ENCODE measurements at regions not wholly inside any gene's neighbourhood (a gene's known extent, or its start where the extent isn't known, plus 50 kb on each side); places are given as distances from the start of the nearest gene placed in this dataset.

- in situ Hi-C loops (cut with MboI; ENCODE audit: low sequenced_read_pairs, unreplicated experiment): no loop called here
- no peak for DNase-seq (ENCODE audit: low spot score)
- TF ChIP-seq, protein P1, sequence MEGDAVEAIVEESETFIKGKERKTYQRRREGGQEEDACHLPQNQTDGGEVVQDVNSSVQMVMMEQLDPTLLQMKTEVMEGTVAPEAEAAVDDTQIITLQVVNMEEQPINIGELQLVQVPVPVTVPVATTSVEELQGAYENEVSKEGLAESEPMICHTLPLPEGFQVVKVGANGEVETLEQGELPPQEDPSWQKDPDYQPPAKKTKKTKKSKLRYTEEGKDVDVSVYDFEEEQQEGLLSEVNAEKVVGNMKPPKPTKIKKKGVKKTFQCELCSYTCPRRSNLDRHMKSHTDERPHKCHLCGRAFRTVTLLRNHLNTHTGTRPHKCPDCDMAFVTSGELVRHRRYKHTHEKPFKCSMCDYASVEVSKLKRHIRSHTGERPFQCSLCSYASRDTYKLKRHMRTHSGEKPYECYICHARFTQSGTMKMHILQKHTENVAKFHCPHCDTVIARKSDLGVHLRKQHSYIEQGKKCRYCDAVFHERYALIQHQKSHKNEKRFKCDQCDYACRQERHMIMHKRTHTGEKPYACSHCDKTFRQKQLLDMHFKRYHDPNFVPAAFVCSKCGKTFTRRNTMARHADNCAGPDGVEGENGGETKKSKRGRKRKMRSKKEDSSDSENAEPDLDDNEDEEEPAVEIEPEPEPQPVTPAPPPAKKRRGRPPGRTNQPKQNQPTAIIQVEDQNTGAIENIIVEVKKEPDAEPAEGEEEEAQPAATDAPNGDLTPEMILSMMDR (IDR thresholded peaks at IDR 0.05; ENCODE audit: borderline replicate concordance, control extremely low read depth, extremely low read depth, insufficient read depth, missing control alignments): no peak
Observed at GRCh38 chr12:69087986-69088385, 151.4 kb upstream of the CPSF6 start.

- in situ Hi-C loops (cut with MboI; ENCODE audit: low sequenced_read_pairs, unreplicated experiment): no loop called here
- TF ChIP-seq, protein P1 (IDR thresholded peaks at IDR 0.05; ENCODE audit: borderline replicate concordance, control extremely low read depth, extremely low read depth, insufficient read depth, missing control alignments): no peak
- no peak for DNase-seq (ENCODE audit: low spot score)
Observed at GRCh38 chr12:69090722-69091121, 148.6 kb upstream of the CPSF6 start.

DNA sequence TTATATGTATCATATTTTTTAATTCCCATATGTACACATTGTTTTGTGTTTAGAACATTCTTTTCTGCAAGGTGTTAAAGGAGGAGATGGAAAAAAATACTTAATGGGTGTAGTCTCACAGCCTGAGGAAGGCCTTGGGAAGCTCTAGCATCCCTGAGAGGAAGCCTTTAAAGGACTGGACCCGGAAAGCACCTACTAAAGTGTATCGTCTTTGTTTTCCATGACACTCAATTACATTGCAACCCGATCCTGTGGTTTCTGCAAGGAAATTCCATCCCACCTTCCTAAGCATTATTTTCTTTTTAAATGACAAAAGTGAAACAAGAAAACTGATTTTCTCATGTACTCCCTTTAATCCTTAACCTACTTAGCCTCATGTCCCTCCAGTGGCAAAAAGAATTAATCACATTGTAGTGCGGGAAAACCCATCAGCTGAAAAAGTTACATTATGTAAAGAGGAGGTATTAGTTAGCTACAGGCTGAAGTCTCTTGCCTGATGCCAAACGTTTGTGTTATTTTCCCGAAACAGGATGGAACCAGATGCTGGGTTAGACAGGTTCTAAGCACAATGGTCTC is 147.8 kb upstream of the CPSF6 start:
- TF ChIP-seq, protein P1 (IDR thresholded peaks at IDR 0.05; ENCODE audit: borderline replicate concordance, control extremely low read depth, extremely low read depth, insufficient read depth, missing control alignments): no peak
- no peak for DNase-seq (ENCODE audit: low spot score)
- in situ Hi-C loops (cut with MboI; ENCODE audit: low sequenced_read_pairs, unreplicated experiment): no loop called here

DNA sequence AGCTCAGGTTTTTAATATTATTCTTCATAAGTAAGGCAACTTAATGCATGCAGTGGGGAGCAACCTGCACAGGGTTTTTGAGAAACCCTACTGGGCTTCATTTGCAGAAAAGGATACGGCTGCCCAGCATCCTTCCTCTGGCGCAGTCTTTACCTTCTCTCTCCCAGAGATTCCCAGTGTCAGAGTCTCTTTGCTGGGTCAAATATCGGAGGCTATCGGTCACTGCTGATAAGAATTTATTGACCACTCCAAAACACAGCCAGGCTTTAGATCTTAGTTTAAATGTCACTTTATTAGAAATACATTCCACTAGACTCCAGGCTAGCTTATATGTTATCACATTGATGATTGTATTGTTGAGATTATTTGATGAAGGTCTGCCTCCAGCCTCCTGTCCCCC is 147.2 kb upstream of the CPSF6 start:
- no peak for DNase-seq (ENCODE audit: low spot score)
- TF ChIP-seq, protein P1 (IDR thresholded peaks at IDR 0.05; ENCODE audit: borderline replicate concordance, control extremely low read depth, extremely low read depth, insufficient read depth, missing control alignments): no peak
- in situ Hi-C loops (cut with MboI; ENCODE audit: low sequenced_read_pairs, unreplicated experiment): no loop called here

GRCh38 chr12:69094606-69095216 is 144.7 kb upstream of the CPSF6 start:
- in situ Hi-C loops (cut with MboI; ENCODE audit: low sequenced_read_pairs, unreplicated experiment): no loop called here
- TF ChIP-seq, protein P1 (IDR thresholded peaks at IDR 0.05; ENCODE audit: borderline replicate concordance, control extremely low read depth, extremely low read depth, insufficient read depth, missing control alignments): no peak
- DNase-seq (ENCODE audit: low spot score): no peak

GRCh38 chr12:69095765-69096477 is 143.4 kb upstream of the CPSF6 start:
- DNase-seq (ENCODE audit: low spot score): no peak
- TF ChIP-seq, protein P1 (IDR thresholded peaks at IDR 0.05; ENCODE audit: borderline replicate concordance, control extremely low read depth, extremely low read depth, insufficient read depth, missing control alignments): no peak
- in situ Hi-C loops (cut with MboI; ENCODE audit: low sequenced_read_pairs, unreplicated experiment): no loop called here

Data from GM13976 (cell line).